Body of pancreas (tissue), 4 donors: ENCODE measurements at regions not wholly inside any gene's neighbourhood (a gene's known extent, or its start where the extent isn't known, plus 50 kb on each side); places are given as distances from the start of the nearest gene placed in this dataset.

Experiments
- ATAC-seq: fragments of 150-250 bp; one replicate; pipeline ENCODE4 v1.9.1; 2016
- DNase-seq, 4 donors: peaks; one replicate each; pipeline ENCODE4 v3.0.0-alpha.2; 2019
- H3K27ac ChIP-seq, 4 donors: fragments of 200-600 bp; sonication (generic); 1 replicate in 3 of 4; 2 replicates in 1 of 4; pipeline versions ENCODE4 v1.5.1 to v1.6.1; 2016 to 2019; ENCODE audit warnings: mild to moderate bottlenecking in 1 of 4, mixed read lengths in 1 of 4, moderate library complexity in 1 of 4
- H3K27me3 ChIP-seq, 2 donors: fragments of 200-600 bp; sonication (generic); one replicate each; pipeline ENCODE4 v1.6.0; 2016; ENCODE audit warnings: mild to moderate bottlenecking in 1 of 2
- H3K36me3 ChIP-seq, 2 donors: fragments of 200-600 bp; sonication (generic); replicated peaks in 1 of 2; 2 replicates each; pipeline ENCODE4 v1.5.1; 2016; ENCODE audit warnings: low read depth in 2 of 2; ENCODE audit not compliant: insufficient read depth in 1 of 2
- H3K4me1 ChIP-seq: fragments of 200-600 bp; sonication (generic); one replicate; pipeline ENCODE4 v1.6.0; 2016
- H3K4me3 ChIP-seq, 2 donors: fragments of 200-600 bp; sonication (generic); 1 replicate in 1 of 2; 2 replicates in 1 of 2; pipeline ENCODE4 v1.5.1; 2016 to 2019
- H3K9me3 ChIP-seq, 3 donors: fragments of 200-600 bp; sonication (generic); 1 replicate in 2 of 3; 2 replicates in 1 of 3; pipeline ENCODE4 v1.5.1; 2016
- CTCF ChIP-seq, 7 experiments: fragments of 450-650 bp in 4 of 7; fragments of 200-600 bp in 3 of 7; sonication (generic) in 3 of 7; IDR thresholded peaks; one replicate each; pipeline ENCODE4 v1.5.1; 2016 to 2019; ENCODE audit warnings: antibody characterized with exemption in 7 of 7
- POLR2A ChIP-seq, 3 donors: fragments of 450-650 bp; IDR thresholded peaks; one replicate each; pipeline ENCODE4 v1.6.1; 2016; ENCODE audit warnings: antibody characterized with exemption in 3 of 3, mild to moderate bottlenecking in 2 of 3
- WGBS, 2 donors: methylation state at CpG; one replicate each; pipeline ENCODE4 v1.1.5; 2017; 5-methylcytosine and 5-hydroxymethylcytosine counted together
- intact Hi-C: fragments of 100-400 bp; cut with DNase I; formaldehyde crosslinking; loops from one replicate; pipeline ENCODE4 v1.15.1; 2023

GRCh38 chrX:46258356-46258755 is 286.9 kb downstream of the ZNF674 start:
- no peaks in the 10 kb centered on the region for H3K9me3 ChIP-seq
- no peak for TF ChIP-seq POLR2A (IDR thresholded peaks at IDR 0.05)
- no peak for TF ChIP-seq CTCF (IDR thresholded peaks at IDR 0.05)
- intact Hi-C loops, result no loop called here
- H3K27me3 ChIP-seq, result no peaks in the 10 kb centered on the region
- no peak overlapping the region for H3K4me3 ChIP-seq
- H3K27ac ChIP-seq, result no peak overlapping the region
- ATAC-seq (no peak), DNase-seq (no peak)
- no peaks in the 10 kb centered on the region for H3K4me1 ChIP-seq
- no peaks in the 10 kb centered on the region for H3K36me3 ChIP-seq
- 40 to 63% methylated on average over 1 of the region's 1 CpG for WGBS, 2 donors

DNA sequence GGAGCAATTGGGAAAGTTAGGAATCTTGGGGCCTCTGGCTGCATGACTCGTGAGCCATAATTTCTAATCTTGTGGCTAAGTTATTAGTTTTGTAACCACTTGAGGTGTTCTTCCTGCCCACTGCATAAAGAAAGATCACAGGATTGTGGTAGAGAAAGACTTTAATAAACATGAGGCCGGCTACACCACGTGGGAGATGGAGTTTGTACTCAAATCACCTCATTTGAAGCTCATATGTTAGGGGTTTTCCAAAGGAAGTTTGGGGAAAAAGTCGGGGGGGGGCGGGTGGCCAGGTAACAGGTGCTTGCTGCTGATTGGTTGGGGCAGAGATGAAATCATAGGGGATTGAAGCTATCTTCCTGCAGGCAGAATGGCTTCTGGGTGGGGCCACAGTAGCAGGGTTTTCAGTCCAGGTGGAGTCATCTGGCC is 287.8 kb downstream of the ZNF674 start:
- H3K9me3 ChIP-seq, result no peaks in the 10 kb centered on the region
- ATAC-seq (no peak), DNase-seq (no peak)
- intact Hi-C loops, result no loop called here
- no peak for TF ChIP-seq CTCF (IDR thresholded peaks at IDR 0.05)
- no peak for TF ChIP-seq POLR2A (IDR thresholded peaks at IDR 0.05)
- no peaks in the 10 kb centered on the region for H3K4me1 ChIP-seq
- no peaks in the 10 kb centered on the region for H3K36me3 ChIP-seq
- H3K4me3 ChIP-seq, result no peak overlapping the region
- no peaks in the 10 kb centered on the region for H3K27me3 ChIP-seq
- WGBS, 2 donors, result 67 to 75% methylated on average over 2 to 4 of the region's 5 CpGs
- no peak overlapping the region for H3K27ac ChIP-seq

- H3K27ac ChIP-seq, result no peak overlapping the region
- no peaks in the 10 kb centered on the region for H3K36me3 ChIP-seq
- intact Hi-C loops, result no loop called here
- no peaks in the 10 kb centered on the region for H3K4me1 ChIP-seq
- TF ChIP-seq CTCF (IDR thresholded peaks at IDR 0.05) (no peak), POLR2A (IDR thresholded peaks at IDR 0.05) (no peak)
- WGBS, 2 donors, result 81 to 100% methylated on average over 1 of the region's 1 CpG
- no peak overlapping the region for H3K4me3 ChIP-seq
- H3K27me3 ChIP-seq, result no peaks in the 10 kb centered on the region
- DNase-seq (no peak), ATAC-seq (no peak)
- H3K9me3 ChIP-seq, result no peaks in the 10 kb centered on the region
Observed at GRCh38 chrX:46256875-46257274, 288.3 kb downstream of the ZNF674 start.

- TF ChIP-seq POLR2A (IDR thresholded peaks at IDR 0.05), result no peak
- TF ChIP-seq CTCF (IDR thresholded peaks at IDR 0.05), result no peak
- WGBS, 2 donors, result 88 to 90% methylated on average over 1 of the region's 1 CpG
- H3K27me3 ChIP-seq, result no peaks in the 10 kb centered on the region
- H3K36me3 ChIP-seq, result no peaks in the 10 kb centered on the region
- H3K9me3 ChIP-seq, result no peaks in the 10 kb centered on the region
- no peak for ATAC-seq
- H3K27ac ChIP-seq, result no peak overlapping the region
- no peak overlapping the region for H3K4me3 ChIP-seq
- no peak for DNase-seq
- no peaks in the 10 kb centered on the region for H3K4me1 ChIP-seq
- intact Hi-C loops, result no loop called here
Observed at GRCh38 chrX:46255046-46255445, 290.2 kb downstream of the ZNF674 start.

- H3K9me3 ChIP-seq, result no peaks in the 10 kb centered on the region
- WGBS, 2 donors, result 0% methylated on average over 1 of the region's 1 CpG
- no peaks in the 10 kb centered on the region for H3K36me3 ChIP-seq
- no peak for ATAC-seq
- intact Hi-C loops, result no loop called here
- H3K4me3 ChIP-seq, result no peak overlapping the region
- no peak overlapping the region for H3K27ac ChIP-seq
- H3K4me1 ChIP-seq, result no peaks in the 10 kb centered on the region
- TF ChIP-seq CTCF (IDR thresholded peaks at IDR 0.05), result no peak
- no peak for TF ChIP-seq POLR2A (IDR thresholded peaks at IDR 0.05)
- DNase-seq, result no peak
- H3K27me3 ChIP-seq, result no peaks in the 10 kb centered on the region
Observed at GRCh38 chrX:46254641-46255040, 290.6 kb downstream of the ZNF674 start.
